Fibroblast of skin of back (primary cell): ENCODE measurements at regions not wholly inside any gene's neighbourhood (a gene's known extent, or its start where the extent isn't known, plus 50 kb on each side); places are given as distances from the start of the nearest gene placed in this dataset.

Source experiments
- DNase-seq: peaks from one replicate; pipeline ENCODE4 v3.0.0-alpha.2; 2013

GRCh38 chr5:40385544-40385943, 294.2 kb upstream of the PTGER4 start:
- peak; percentile 45 for DNase-seq

- DNase-seq = no peak
Measured at GRCh38 chr5:40384782-40385390, 294.8 kb upstream of the PTGER4 start.

- DNase-seq = peak; percentile 75
Measured at GRCh38 chr5:40383749-40384651, 295.7 kb upstream of the PTGER4 start.

GRCh38 chr5:40381676-40382363, 297.9 kb upstream of the PTGER4 start:
- peak; percentile 78 for DNase-seq

GRCh38 chr5:40381016-40381415, 298.7 kb upstream of the PTGER4 start:
- no peak for DNase-seq

- no peak for DNase-seq
Measured at GRCh38 chr5:40378396-40379177, 301.1 kb upstream of the PTGER4 start.

- DNase-seq = no peak
Measured at GRCh38 chr5:40376566-40376965, 303.1 kb upstream of the PTGER4 start.

GRCh38 chr5:40374853-40375252, 304.9 kb upstream of the PTGER4 start:
- DNase-seq = no peak

- no peak for DNase-seq
Measured at GRCh38 chr5:40368200-40368599, 311.5 kb upstream of the PTGER4 start.

GRCh38 chr5:40367255-40367654, 312.5 kb upstream of the PTGER4 start:
- no peak for DNase-seq

GRCh38 chr5:40365342-40366330, 314.1 kb upstream of the PTGER4 start:
- no peak for DNase-seq

GRCh38 chr5:40364441-40364840, 315.3 kb upstream of the PTGER4 start:
- DNase-seq = no peak

GRCh38 chr5:40361378-40361777, 318.3 kb upstream of the PTGER4 start:
- no peak for DNase-seq

GRCh38 chr5:40360685-40361084, 319.0 kb upstream of the PTGER4 start:
- DNase-seq = no peak

GRCh38 chr5:40359832-40360231, 319.9 kb upstream of the PTGER4 start:
- DNase-seq = no peak

- no peak for DNase-seq
Measured at GRCh38 chr5:40359093-40359492, 320.6 kb upstream of the PTGER4 start.

- no peak for DNase-seq
Measured at GRCh38 chr5:40356248-40356647, 323.5 kb upstream of the PTGER4 start.

GRCh38 chr5:40355846-40356245, 323.9 kb upstream of the PTGER4 start:
- no peak for DNase-seq

GRCh38 chr5:40355181-40355580, 324.5 kb upstream of the PTGER4 start:
- DNase-seq = no peak

- no peak for DNase-seq
Measured at GRCh38 chr5:40354171-40354570, 325.5 kb upstream of the PTGER4 start.

- DNase-seq = no peak
Measured at GRCh38 chr5:40353442-40353841, 326.3 kb upstream of the PTGER4 start.
